ENCODE measurements at regions not wholly inside any gene's neighbourhood (a gene's known extent, or its start where the extent isn't known, plus 50 kb on each side); places are given as distances from the start of the nearest gene placed in this dataset.
"Not testable (repeated sequence)": the region's sequence is repeated elsewhere in the genome, so short reads cannot be mapped to it uniquely, and the experiment has no call there.

DNA sequence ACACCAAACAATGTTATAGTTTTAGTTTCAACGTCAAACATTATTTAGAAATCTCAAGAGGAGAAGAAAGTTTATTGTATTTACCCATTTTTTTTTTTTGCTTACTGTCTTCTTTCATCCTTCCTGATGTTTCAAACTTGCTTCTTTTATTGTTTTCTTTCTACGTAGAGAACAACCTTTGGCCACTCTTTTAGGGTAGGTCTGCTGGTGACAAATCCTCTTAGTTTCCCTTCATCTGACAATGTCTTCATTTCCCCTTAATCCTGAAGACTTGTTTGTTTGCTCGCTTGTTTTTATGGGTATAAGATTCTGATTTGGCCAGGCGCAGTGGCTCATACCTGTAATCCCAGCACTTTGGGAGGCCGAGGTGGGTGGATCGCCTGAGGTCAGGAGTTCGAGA lies 89.1 kb downstream of the RHOU start:
- no peak for DNase-seq (ENCODE audit: low read depth)

DNA sequence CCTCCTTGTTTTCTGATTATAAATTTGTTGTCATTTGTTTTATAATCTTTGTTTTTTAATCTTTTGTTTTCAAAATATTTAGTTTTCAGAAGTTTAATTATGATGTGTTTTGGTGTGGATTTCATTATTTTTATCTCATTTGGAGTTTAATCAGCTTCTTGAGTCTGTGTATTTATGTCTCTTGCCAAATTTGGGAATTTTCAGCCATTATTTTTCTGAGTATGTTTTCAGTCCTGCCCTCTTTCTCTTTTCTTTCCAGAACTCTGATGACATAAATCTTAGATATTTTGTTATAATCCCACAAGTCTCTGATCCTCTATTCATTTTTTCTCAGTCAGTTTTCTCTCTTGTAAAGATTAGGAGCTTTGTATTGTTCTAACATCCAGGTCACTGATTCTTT lies 89.8 kb downstream of the RHOU start:
- DNase-seq (ENCODE audit: low read depth): no peak

DNA sequence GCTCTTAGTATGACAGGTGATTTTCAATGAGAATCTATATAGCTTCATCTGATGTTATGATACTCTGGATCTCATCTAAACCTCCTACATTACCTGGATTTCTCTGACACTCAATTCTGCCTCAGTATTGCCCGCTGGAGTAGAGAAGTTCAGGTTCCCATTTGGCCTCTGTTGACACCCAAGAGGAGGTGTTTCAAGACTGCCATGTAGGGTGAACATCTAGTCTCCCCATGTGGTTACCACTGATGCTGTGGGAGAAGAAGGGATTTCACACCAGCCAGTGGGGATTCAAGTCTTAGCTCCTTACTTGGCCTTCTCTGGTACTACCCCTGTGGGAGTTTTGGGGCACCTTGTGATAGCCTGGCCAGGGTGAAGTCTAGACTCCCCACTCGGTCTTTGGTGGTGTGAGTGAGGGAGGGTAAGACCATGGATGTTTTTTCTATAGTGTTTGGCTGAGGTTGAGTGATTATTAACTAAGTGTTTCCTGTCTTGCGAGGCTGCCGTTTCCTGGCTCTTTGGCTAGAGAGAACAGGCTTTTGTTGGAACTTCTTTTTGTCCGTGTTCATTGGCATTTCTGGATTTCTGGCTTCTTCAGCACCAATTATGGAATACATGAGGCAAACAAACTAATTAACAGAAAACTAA lies 90.7 kb downstream of the RHOU start:
- DNase-seq (ENCODE audit: low read depth): no peak

DNA sequence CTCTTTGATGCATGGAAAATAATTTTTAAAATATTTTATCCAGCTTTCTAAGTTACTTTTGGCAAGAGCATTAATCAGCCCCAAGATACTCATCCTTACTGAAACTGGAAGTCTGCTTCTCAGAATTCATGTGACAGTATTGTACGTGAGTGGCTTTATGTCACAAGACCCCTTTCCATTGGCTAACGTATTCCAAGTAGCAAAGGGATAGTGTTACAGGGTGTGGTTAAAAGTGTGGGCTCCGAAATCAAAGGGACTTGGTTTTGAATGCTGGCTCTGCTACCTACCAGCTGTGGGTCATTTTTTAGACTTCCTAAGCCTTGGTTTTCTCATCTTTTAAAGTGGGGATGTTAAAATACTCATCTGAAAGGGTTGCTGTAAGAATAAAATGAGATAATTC lies 91.7 kb downstream of the RHOU start:
- no peak for DNase-seq (ENCODE audit: low read depth)

DNA sequence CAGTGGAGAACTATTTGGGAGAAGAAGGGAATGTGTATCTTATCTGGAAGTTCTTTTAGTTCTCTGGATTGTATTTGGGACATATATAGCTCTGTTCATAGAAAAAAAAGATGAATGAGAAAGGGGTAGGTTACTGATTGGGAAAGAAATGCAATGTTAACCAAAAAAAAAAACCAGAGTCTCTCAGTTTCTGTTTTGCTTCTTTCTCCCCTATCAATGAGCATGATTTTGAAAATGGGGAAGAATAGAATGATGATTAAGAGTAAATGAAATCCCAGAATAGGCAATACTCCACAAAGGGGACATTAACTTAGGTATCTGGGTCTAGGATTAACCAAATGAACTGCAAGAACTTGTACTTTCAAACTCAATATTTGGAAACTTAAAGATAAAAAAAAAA lies 92.9 kb downstream of the RHOU start:
- no peak for DNase-seq (ENCODE audit: low read depth)

DNA sequence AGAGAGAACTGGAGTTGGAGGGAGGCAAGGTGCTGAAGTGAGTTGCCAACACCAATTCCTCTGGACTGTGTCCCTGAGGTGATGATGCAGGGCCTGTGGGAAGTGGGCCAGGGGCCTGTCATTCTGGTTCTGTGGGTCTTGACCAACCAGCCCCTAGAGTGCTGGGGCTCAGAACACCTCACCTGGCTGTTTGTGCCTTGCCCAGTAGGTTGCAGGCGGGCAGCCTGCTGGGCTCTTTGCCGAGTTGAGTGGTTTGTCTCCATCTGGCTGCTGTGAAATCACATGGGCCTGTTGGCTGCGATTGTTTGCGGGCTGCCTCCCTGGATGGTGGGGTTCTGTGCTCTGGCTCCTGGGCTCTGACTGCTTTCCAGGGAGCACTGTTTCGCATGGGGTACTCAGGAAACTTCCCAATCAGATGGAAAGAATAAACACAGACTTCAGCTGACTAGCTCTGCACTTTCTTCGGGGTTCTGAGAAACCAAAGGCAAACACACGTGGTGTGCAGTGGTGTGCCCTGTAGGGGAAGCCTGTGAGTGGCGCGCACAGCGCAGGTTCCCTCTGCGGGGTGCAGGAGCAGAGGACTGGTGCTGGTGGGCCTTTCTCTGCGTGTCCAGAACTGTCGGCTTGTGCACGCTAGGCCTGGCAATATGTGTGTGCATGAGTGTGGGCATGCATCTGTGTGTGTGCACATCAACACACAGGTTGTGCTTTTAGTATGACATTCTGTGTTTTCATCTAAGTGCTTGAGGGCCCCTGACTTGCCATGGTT lies 95.1 kb downstream of the RHOU start:
- no peak for DNase-seq (ENCODE audit: low read depth)

DNA sequence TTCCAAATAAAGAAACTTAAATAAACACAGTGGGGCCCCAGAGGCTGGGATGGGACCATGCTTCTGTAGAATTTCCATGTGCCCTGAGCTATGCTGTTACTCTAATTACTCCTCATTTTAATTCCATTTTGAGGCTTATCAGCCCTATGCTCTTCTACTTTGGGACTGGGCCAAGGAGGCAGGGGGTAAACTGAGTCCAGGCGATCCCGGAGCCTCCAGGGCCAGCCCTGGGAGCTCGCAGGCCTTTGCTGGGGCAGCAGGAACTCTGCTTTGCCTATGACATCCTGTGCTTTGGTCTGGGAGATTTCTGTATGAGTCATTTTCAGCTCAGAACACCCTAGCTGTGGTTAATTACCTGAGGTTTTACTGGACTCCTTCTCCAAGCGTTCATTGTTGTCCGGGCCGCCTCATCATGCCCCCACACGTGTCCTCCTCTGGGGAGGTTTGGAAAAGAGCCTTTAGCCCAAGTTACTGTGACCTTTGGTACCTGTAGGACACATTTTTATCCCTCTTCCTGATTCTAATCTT lies 95.7 kb downstream of the RHOU start:
- no peak for DNase-seq (ENCODE audit: low read depth)

DNA sequence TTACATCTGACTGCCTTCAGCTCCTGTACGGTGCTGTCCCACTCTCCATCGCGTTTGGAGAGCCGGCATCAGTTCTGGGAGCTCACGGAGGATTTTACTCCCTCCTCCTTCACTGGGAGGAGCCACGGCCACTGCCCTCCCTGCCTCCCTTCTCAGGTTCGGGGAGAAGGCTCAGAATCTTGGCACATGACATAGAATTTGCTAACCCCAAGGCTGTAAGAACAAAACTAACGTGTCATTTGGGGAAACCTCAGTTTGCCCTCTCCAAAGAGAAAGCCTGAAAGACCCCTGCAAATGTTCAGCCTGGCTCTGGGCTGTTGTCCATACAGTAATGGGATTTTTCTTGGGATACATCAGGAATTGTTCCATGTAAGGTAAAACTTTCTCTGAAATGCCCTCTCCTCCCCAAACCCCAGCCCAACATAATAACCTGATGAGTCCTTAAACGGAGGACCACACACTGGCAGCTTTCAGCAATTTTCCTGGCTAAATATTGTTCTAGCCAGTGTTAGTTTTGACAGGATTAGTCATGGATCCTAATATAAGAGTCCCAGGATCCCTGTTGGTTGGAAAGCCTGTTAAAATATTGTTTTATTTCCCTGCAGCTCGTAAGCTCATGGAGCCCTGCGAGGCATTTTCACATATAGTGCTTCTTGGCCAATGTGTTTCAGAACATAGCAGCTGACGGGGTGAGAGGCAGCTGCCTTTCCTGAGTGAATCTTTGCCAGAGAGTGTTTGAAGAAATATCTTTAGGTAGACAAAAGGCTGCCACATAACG lies 98.8 kb downstream of the RHOU start:
- no peak for DNase-seq (ENCODE audit: low read depth)

DNA sequence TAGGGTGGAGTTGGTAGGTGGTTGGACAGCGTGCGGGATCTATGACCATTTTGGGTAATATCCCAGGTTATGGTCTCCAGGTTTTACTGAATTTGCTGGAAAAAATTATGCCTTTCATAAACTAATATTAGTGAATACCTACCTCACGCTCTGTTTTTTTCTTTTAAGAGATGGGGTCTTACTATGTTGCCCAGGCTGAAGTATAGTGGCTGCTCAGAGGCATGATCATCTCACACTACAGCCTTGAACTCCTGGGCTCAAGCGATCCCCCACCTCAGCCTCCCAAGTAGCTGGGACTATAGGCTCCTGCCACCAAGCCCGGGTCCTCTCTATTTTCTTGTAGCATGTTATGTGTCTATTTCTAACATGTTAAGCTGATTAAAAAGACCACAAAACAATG lies 100.2 kb downstream of the RHOU start:
- no peak for DNase-seq (ENCODE audit: low read depth)

DNA sequence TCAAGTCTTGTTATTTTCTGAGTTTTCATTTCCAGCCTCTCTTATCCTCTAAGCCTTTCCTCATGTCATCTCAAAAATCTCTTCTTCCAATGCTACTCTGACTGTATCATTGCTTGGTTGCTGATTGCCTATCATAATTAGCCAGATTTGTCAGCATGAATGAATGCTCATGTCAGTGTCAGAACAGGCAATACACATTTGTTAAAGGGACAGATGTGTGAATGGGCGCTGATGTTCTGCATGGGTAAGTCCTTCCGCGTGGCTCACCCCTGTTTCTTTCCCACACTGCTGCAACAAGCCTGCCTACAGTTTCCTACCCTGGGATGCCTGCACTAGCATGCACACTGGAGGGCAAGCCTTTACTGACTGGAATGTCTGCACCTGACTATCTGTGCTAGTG lies 100.6 kb downstream of the RHOU start:
- DNase-seq (ENCODE audit: low read depth): no peak

DNA sequence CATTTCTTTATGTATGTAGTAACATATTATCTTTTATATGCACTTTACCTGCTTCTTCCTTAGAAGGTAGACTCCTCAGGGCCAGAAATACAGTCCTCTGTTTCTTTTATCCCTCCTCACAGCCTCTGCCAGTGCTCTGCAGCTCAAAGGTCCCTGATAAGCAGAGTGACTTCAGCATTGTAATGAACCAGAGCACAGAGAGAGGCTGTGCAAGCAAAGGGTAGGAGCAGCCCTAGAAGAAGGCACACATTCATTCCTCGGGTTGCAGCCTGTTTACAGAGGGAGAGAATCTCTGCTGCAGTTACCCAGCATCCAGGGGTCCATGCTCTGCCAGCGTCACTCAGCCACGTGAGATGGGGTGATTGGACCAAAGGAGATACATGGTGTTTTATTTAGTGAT lies 101.1 kb downstream of the RHOU start:
- no peak for DNase-seq (ENCODE audit: low read depth)

DNA sequence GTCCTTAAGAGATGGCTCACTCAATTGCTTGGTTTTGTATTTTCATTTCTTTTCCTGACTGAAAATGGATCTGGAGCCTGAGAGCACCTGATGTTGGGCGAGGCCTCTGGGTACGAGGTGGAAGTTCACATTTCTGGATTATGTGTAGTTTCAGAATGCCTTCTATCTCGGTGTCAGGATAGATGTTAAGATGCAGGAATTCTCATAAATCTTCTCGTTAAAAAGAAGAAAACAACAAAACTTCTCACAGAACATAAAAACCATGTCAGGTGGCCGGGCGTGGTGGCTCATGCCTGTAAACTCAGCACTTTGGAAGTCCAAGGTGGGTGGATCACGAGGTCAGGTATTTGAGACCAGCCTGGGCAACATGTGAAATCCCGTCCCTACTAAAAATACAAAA lies 101.8 kb downstream of the RHOU start:
- DNase-seq (ENCODE audit: low read depth): no peak

DNA sequence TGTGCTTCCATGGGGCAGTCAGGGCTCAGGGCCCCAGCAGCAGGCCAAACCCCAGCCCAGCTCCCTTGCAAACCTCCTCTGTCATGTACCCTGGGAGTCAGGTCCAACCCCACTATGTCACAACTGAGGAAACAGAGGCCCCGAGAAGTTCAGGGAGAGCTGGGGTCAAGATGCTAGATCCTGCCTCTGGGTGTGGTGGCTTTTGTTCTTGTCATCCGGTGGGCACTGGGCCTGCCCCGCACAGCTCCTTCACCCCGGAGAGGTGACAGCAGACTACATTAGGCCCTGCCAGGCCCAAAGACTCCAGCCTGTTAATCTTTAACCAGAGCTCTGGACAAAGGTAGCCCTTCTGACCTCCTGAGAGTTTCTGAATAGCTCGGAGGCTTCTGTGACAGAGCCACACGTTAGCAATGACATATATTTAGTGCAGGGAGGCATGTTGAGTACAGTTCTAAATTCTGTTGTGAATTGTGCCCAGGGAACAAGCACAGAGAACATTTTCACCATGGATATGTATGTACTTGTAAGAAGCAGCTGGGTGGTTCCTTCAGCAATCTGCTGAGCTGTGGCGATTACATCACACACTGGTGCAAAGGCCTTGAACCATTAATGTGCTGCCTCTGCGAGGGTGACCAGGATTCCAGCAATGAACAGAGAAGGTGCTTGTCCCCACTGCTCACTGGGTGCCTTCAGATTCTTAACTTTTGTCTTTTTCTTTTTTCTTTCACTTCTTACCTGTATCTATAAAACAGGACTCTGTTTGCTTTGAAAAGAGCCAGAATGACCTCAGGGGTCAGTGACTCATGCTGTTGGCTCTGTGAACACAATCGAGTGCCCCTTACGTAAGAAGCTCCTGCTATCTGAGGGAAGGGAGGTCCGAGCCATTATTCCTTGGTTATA lies 102.8 kb downstream of the RHOU start:
- DNase-seq (ENCODE audit: low read depth): peak; percentile 16

DNA sequence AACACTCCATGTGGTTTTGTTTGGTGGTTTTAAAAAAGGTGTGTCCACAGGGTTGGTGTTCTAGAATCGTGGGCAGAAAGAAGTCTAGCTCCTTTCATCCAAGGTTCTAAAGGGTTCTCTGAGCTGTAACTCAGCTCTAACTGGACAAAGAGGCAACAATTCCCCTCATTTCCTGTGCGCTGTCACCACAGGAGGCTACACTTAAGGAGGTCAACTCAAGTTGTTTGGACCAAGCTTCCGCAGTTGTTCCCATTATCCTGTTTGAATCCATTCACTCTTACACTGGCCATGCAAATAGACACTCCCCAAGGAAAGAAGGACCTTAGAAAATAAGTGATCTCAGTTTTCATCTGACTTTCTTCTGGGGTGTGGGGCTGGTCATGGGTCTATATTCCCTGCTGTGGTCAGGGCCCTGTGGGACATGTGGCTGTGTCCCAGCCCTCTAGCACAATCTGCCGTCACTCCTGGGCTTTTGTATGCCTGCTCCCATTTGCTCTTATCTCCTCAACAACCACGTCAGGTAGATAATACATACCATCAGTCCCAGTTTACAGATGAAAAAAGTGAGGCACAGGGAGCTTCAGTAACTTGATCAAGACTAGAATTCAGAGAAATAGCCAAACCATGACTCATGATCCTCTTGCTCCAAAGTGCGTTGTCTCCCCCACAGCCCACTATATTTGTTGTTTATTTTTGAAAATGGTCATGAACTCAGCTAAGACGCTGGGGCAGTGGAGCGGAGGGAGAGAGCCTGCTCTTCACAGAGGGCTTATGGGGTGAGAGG lies 103.6 kb downstream of the RHOU start:
- DNase-seq (ENCODE audit: low read depth): no peak

DNA sequence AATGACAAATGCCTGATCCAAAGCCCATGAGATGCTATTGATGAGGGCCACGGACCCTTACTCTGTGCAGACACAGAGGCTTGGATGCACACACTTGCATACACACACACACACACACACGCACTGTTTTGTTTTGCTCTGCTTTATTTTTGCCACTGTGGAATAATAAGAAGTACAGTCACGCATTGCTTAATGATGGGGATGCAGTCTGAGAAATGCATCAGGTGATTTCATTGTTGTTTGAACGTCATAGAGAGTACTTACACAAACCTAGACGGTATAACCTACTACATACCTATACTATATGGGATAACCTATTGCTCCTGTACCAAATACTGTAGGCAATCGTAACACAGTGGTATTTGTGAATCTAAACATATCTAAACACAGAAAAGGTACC lies 104.4 kb downstream of the RHOU start:
- DNase-seq (ENCODE audit: low read depth): no peak

DNA sequence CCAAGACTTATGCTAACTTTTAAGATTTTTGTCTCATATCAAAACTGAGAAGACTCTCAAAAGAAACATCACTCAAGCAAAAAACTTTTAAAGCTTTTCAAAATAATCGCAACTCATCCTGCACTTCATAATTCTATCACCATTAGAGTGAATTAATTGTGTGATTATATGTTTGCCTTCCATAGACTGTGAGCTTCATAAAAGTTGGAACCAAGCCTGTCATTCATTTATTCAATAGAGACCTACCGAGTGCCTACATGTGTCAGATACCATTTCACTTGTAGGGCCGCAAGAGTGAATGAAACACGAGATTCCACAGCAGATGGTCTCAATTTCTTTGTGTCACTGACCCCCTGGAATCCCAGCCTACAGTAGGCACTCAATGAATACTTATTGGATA lies 106.4 kb downstream of the RHOU start:
- no peak for DNase-seq (ENCODE audit: low read depth)

DNA sequence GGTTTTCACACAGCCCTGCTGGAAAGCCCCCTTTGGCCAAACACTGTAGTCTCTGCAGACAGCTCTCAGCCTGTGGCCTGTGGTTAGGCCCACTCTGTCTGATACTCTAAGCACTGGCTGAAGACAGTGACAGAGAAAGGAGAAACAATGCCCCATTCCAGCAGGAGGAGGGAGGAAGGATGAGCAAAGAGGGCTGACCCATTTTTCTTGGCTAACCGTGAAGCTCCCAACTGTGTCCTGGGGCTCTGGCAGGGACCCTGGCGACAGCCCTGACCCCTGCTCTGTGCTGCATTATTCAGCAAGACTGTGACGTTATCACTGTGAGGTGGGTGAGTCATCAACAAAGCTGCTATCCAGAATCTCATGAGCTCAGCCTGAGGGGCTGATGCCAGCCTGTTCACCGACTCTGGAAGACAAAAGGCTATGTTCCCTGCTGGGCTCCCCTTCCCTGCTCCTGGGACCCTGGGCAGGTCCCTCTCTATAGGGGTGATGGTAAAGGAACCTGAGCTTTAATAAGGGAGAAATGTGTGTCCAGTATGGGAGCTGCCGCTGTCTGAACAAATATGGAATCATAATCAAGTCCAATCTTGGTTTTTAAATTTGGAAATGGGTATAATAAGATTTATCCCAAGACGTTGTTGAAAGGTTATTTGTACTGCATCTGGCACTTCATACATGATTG lies 107.0 kb downstream of the RHOU start:
- peak; percentile 24 for DNase-seq (ENCODE audit: low read depth)

DNA sequence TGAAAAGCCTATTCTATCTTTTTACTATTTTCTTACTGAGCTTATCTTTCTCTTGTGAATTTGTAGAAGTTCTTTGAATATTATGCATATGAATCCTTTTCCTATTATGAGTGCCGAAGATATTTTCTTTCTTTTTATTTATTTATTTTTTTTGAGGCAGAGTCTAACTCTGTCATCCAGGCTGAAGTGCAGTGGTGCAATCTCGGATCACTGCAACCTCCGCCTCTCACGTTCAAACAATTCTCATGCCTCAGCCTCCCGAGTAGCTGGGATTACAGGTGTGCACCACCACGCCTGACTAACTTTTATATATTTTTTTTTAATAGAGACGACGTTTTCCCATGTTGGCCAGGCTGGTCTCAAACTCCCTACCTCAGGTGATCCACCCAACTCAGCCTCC lies 109.8 kb downstream of the RHOU start:
- no peak for DNase-seq (ENCODE audit: low read depth)

DNA sequence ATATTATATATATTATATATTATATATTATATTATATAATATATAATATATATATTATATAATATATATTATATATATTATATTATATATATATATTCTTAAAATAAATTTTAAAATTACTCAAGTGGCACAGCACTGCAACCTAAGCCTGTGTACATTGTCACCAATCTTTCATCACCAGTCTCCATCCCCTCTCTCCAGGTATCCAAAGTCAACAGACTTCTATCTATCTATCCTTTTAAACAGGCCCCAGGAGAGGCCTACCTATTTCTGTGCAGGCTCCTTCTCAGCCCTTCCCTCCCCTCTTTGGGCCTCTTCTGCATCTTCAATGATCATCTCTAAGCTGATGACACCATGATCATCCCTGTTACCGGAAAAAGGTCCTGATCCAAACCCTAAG lies 111.7 kb downstream of the RHOU start:
- DNase-seq (ENCODE audit: low read depth): no peak

DNA sequence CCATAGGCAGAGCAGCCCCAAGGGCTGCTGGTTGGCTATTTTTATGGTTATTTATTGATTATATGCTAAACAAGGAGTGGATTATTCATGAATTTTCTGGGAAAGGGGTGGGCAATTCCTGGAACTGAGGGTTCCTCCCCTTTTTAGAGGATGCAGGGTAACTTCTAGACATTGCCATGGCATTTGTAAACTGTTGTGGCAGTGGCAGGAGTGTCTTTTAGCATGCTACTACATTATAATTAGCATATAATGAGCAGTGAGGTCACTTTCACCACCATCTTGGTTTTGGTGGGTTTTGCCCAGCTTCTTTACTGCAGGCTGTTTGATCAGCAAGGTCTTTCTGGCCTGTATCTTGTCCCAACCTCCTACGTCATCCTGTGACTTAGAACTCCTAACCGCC lies 112.2 kb downstream of the RHOU start:
- DNase-seq (ENCODE audit: low read depth): not testable (repeated sequence)

DNA sequence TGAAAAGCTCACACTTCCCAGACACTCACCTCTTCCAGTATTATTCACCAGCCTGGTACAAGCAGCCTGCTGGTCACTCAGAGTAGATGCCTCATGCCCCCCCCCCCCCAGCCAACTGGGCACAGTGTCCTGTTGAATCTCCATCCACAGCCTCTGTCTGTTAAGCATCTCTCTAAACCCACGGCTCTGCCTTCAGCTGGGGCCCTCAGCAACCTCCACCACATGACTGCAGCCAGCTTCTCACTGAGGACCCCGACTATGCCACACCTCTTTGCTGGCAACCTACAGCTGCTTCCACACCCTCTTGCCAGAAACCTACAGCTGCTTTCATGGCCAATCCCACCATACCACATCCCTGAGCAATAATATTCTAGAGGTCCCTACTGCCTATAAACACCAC lies 113.1 kb downstream of the RHOU start:
- DNase-seq (ENCODE audit: low read depth): no peak

All from stromal cell of bone marrow (primary cell).